Kidney (tissue), 13 donors: ENCODE measurements at regions not wholly inside any gene's neighbourhood (a gene's known extent, or its start where the extent isn't known, plus 50 kb on each side); places are given as distances from the start of the nearest gene placed in this dataset.

Experiments
- DNase-seq, 5 donors: peaks; one replicate each; pipeline ENCODE4 v3.0.0-alpha.2; 2013 to 2020
- FAIRE-seq: peaks from 2 replicates; lab custom pipeline; 2012; peaks lifted over from hg19 to GRCh38; lab: Jason Lieb, UNC
- H3K27ac ChIP-seq, 2 donors: one replicate each; pipeline ENCODE4 v1.7.0; 2013; ENCODE audit warnings: low read depth in 2 of 2, low read length in 2 of 2, inconsistent platforms in 1 of 2
- H3K27me3 ChIP-seq: one replicate; pipeline ENCODE4 v1.7.1; 2013; ENCODE audit warnings: low read length, inconsistent platforms; ENCODE audit not compliant: control insufficient read depth, insufficient read depth
- H3K36me3 ChIP-seq, 3 donors: one replicate each; pipeline versions ENCODE4 v1.7.0 to v1.7.1; 2013; ENCODE audit warnings: low read length in 3 of 3, control low read depth in 1 of 3, inconsistent platforms in 1 of 3; ENCODE audit not compliant: insufficient read depth in 3 of 3, control insufficient read depth in 2 of 3
- H3K4me1 ChIP-seq, 3 donors: one replicate each; pipeline versions ENCODE4 v1.7.0 to v1.7.1; 2013; ENCODE audit warnings: low read length in 3 of 3, inconsistent platforms in 1 of 3, low read depth in 1 of 3; ENCODE audit not compliant: control insufficient read depth in 2 of 3, insufficient read depth in 2 of 3
- H3K4me3 ChIP-seq, 3 donors: one replicate each; pipeline versions ENCODE4 v1.7.0 to v1.8.1; 2013; ENCODE audit warnings: low read length in 3 of 3, control low read depth in 1 of 3, inconsistent platforms in 1 of 3
- H3K9ac ChIP-seq, 3 donors: one replicate each; pipeline versions ENCODE4 v1.7.0 to v1.7.1; 2013; ENCODE audit warnings: low read length in 3 of 3, control low read depth in 1 of 3, inconsistent platforms in 1 of 3
- H3K9me3 ChIP-seq, 3 donors: one replicate each; pipeline versions ENCODE4 v1.7.0 to v1.7.1; 2013; ENCODE audit warnings: low read length in 3 of 3, control low read depth in 1 of 3, inconsistent platforms in 1 of 3; ENCODE audit not compliant: control insufficient read depth in 2 of 3, insufficient read depth in 1 of 3
- intact Hi-C: fragments of 100-400 bp; cut with DNase I; formaldehyde crosslinking; loops from one replicate; pipeline ENCODE4 v1.11.1; 2022
- TF ChIP-seq, protein P1 (sequence below): IDR thresholded peaks from 3 replicates; pipeline ENCODE4 v1.5.1; 2012; ENCODE audit warnings: mild to moderate bottlenecking, moderate library complexity, borderline replicate concordance; ENCODE audit not compliant: insufficient read depth; ENCODE audit errors: extremely low read depth
- donor health status: control.
- donor health status: control.
- donor health status: control.
- donor health status: control.
- donor health status: control.
- donor health status: DM: yes; HTN: yes; CAD: no.
- donor health status: Normal renal cell carcinoma (clear cell type).

- Histone ChIP-seq H3K9me3 (no peaks in the 10 kb centered on the region), H3K27me3 (no peaks in the 10 kb centered on the region), H3K9ac (no peak overlapping the region), H3K4me1 (no peaks in the 10 kb centered on the region), H3K4me3 (no peak overlapping the region), H3K36me3 (no peaks in the 10 kb centered on the region), H3K27ac (no peak overlapping the region)
- TF ChIP-seq, protein P1, sequence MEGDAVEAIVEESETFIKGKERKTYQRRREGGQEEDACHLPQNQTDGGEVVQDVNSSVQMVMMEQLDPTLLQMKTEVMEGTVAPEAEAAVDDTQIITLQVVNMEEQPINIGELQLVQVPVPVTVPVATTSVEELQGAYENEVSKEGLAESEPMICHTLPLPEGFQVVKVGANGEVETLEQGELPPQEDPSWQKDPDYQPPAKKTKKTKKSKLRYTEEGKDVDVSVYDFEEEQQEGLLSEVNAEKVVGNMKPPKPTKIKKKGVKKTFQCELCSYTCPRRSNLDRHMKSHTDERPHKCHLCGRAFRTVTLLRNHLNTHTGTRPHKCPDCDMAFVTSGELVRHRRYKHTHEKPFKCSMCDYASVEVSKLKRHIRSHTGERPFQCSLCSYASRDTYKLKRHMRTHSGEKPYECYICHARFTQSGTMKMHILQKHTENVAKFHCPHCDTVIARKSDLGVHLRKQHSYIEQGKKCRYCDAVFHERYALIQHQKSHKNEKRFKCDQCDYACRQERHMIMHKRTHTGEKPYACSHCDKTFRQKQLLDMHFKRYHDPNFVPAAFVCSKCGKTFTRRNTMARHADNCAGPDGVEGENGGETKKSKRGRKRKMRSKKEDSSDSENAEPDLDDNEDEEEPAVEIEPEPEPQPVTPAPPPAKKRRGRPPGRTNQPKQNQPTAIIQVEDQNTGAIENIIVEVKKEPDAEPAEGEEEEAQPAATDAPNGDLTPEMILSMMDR = no peak
- intact Hi-C loops = no loop called here
- DNase-seq (no peak), FAIRE-seq (no peak)
These were observed 198.6 kb downstream of the MSX2 start for GRCh38 chr5:174922955-174923354.

GRCh38 chr5:174920906-174921550, 196.6 kb downstream of the MSX2 start:
- no peaks in the 10 kb centered on the region for H3K4me1 ChIP-seq
- H3K4me3 ChIP-seq = no peak overlapping the region
- no peaks in the 10 kb centered on the region for H3K36me3 ChIP-seq
- DNase-seq = no peak
- no peak overlapping the region for H3K9ac ChIP-seq
- H3K9me3 ChIP-seq = no peaks in the 10 kb centered on the region
- intact Hi-C loops = no loop called here
- H3K27me3 ChIP-seq = no peaks in the 10 kb centered on the region
- H3K27ac ChIP-seq = no peak overlapping the region
- no peak for FAIRE-seq
- TF ChIP-seq, protein P1 = no peak

GRCh38 chr5:174919351-174919750, 195.0 kb downstream of the MSX2 start:
- DNase-seq (no peak), FAIRE-seq (no peak)
- Histone ChIP-seq H3K9me3 (no peaks in the 10 kb centered on the region), H3K36me3 (no peaks in the 10 kb centered on the region), H3K4me3 (no peak overlapping the region), H3K4me1 (no peaks in the 10 kb centered on the region), H3K27ac (no peak overlapping the region), H3K9ac (no peak overlapping the region), H3K27me3 (no peaks in the 10 kb centered on the region)
- intact Hi-C loops = no loop called here
- TF ChIP-seq, protein P1 = no peak

DNA sequence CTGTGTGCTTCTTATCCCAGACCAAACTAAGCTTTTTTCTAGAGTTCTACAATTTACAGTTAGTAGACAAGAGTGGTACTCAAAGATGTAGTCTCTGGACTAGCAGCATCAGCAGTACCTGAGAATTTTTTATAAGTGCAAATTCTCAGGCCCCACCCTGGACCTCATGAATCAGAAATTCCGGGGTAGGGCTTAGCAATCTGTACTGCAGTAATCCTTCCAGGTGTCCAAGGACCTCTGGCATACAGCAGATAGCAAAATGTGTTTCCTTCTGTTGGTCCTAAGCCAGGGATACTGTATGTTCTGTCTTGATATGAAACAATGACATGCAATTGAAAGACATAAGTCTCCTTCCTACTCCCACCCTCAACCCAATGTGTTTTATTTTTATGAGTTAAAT, 194.3 kb downstream of the MSX2 start:
- H3K27ac ChIP-seq = no peak overlapping the region
- FAIRE-seq (no peak), DNase-seq (no peak)
- H3K36me3 ChIP-seq = no peaks in the 10 kb centered on the region
- TF ChIP-seq, protein P1 = no peak
- H3K4me3 ChIP-seq = no peak overlapping the region
- intact Hi-C loops = no loop called here
- no peaks in the 10 kb centered on the region for H3K4me1 ChIP-seq
- no peaks in the 10 kb centered on the region for H3K9me3 ChIP-seq
- no peak overlapping the region for H3K9ac ChIP-seq
- H3K27me3 ChIP-seq = no peaks in the 10 kb centered on the region
